Ishikawa (cell line): ENCODE measurements at regions not wholly inside any gene's neighbourhood (a gene's known extent, or its start where the extent isn't known, plus 50 kb on each side); places are given as distances from the start of the nearest gene placed in this dataset.

Source experiments
- CEBPB ChIP-seq: IDR thresholded peaks from 2 replicates; pipeline ENCODE4 v1.6.1; 2012
- CREB1 ChIP-seq: IDR thresholded peaks from 2 replicates; pipeline ENCODE4 v1.6.1; 2012; ENCODE audit warnings: low read depth
- EGR1 ChIP-seq: IDR thresholded peaks from 2 replicates; pipeline ENCODE4 v1.6.1; 2012
- EP300 ChIP-seq: IDR thresholded peaks from 2 replicates; pipeline ENCODE4 v1.6.1; 2012; ENCODE audit warnings: borderline replicate concordance
- FOXM1 ChIP-seq: IDR thresholded peaks from 2 replicates; pipeline ENCODE4 v1.6.1; 2012; ENCODE audit warnings: low read depth, borderline replicate concordance
- NFIC ChIP-seq: IDR thresholded peaks from 2 replicates; pipeline ENCODE4 v1.6.1; 2012
- RAD21 ChIP-seq: IDR thresholded peaks from 2 replicates; pipeline ENCODE4 v1.6.1; 2012; ENCODE audit warnings: low read depth
- TAF1 ChIP-seq: IDR thresholded peaks from 2 replicates; pipeline ENCODE4 v1.6.1; 2012; ENCODE audit warnings: low read depth, mild to moderate bottlenecking
- TCF12 ChIP-seq: IDR thresholded peaks from 2 replicates; pipeline ENCODE4 v1.6.1; 2012; ENCODE audit warnings: low read depth
- TEAD4 ChIP-seq: IDR thresholded peaks from 2 replicates; pipeline ENCODE4 v1.6.1; 2012
- YY1 ChIP-seq: IDR thresholded peaks from 2 replicates; pipeline ENCODE4 v1.6.1; 2012; ENCODE audit warnings: low read depth
- ZBTB7A ChIP-seq: IDR thresholded peaks from 2 replicates; pipeline ENCODE4 v1.6.1; 2012; ENCODE audit warnings: low read depth
- TF ChIP-seq, protein P1 (sequence below): IDR thresholded peaks from 2 replicates; pipeline ENCODE4 v1.6.1; 2012
- TF ChIP-seq, protein P2 (sequence below): IDR thresholded peaks from 2 replicates; pipeline ENCODE4 v1.6.1; 2012
- TF ChIP-seq, protein P3 (sequence below): IDR thresholded peaks from 2 replicates; pipeline ENCODE4 v1.6.1; 2012; ENCODE audit warnings: low read depth, mild to moderate bottlenecking

DNA sequence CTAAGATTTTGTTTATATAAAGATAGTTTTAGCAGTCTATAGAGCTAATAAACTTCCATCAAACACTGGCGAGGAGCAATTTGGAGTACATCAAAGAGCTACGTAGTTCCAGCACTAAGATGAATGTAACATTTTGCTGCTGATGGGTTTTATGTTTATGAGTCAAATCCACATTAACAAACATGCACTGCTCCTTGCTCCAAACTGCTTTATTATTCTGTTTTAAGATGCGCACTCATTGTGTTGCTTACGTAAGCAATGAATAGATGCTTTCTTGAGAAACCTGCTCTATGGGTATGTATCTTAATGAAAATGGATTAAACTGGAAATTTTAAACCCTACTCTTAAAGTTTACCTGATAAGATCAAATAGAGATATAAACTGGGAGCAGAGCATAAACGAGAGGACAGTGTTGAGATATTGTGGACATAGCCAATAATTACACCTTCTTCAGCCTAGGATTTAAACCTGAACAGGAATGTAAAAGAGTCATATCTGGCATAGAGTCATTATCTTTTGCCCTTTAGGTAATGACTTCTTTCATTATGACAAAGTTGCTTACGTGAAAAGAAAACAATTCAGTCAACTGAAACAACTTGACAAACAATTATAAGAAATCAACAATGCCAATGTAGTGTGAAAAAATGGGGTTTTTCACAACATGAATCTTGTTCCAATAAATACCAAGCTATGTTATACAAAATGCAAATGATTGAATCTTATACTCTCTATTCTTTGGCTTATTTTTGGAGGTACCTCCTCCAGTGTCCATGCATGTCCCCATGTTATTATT is 153.5 kb upstream of the MTPN start:
- no peak for TF ChIP-seq ZBTB7A
- TF ChIP-seq EP300 = no peak
- TF ChIP-seq FOXM1 = no peak
- TF ChIP-seq, protein P1, sequence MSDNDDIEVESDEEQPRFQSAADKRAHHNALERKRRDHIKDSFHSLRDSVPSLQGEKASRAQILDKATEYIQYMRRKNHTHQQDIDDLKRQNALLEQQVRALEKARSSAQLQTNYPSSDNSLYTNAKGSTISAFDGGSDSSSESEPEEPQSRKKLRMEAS = no peak
- no peak for TF ChIP-seq NFIC
- no peak for TF ChIP-seq EGR1
- no peak for TF ChIP-seq CEBPB
- no peak for TF ChIP-seq TAF1
- TF ChIP-seq TCF12 = no peak
- TF ChIP-seq, protein P2, sequence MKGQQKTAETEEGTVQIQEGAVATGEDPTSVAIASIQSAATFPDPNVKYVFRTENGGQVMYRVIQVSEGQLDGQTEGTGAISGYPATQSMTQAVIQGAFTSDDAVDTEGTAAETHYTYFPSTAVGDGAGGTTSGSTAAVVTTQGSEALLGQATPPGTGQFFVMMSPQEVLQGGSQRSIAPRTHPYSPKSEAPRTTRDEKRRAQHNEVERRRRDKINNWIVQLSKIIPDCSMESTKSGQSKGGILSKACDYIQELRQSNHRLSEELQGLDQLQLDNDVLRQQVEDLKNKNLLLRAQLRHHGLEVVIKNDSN = no peak
- TF ChIP-seq, protein P3, sequence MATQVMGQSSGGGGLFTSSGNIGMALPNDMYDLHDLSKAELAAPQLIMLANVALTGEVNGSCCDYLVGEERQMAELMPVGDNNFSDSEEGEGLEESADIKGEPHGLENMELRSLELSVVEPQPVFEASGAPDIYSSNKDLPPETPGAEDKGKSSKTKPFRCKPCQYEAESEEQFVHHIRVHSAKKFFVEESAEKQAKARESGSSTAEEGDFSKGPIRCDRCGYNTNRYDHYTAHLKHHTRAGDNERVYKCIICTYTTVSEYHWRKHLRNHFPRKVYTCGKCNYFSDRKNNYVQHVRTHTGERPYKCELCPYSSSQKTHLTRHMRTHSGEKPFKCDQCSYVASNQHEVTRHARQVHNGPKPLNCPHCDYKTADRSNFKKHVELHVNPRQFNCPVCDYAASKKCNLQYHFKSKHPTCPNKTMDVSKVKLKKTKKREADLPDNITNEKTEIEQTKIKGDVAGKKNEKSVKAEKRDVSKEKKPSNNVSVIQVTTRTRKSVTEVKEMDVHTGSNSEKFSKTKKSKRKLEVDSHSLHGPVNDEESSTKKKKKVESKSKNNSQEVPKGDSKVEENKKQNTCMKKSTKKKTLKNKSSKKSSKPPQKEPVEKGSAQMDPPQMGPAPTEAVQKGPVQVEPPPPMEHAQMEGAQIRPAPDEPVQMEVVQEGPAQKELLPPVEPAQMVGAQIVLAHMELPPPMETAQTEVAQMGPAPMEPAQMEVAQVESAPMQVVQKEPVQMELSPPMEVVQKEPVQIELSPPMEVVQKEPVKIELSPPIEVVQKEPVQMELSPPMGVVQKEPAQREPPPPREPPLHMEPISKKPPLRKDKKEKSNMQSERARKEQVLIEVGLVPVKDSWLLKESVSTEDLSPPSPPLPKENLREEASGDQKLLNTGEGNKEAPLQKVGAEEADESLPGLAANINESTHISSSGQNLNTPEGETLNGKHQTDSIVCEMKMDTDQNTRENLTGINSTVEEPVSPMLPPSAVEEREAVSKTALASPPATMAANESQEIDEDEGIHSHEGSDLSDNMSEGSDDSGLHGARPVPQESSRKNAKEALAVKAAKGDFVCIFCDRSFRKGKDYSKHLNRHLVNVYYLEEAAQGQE = no peak
- TF ChIP-seq TEAD4 = no peak
- no peak for TF ChIP-seq YY1
- no peak for TF ChIP-seq CREB1
- TF ChIP-seq RAD21 = no peak

DNA sequence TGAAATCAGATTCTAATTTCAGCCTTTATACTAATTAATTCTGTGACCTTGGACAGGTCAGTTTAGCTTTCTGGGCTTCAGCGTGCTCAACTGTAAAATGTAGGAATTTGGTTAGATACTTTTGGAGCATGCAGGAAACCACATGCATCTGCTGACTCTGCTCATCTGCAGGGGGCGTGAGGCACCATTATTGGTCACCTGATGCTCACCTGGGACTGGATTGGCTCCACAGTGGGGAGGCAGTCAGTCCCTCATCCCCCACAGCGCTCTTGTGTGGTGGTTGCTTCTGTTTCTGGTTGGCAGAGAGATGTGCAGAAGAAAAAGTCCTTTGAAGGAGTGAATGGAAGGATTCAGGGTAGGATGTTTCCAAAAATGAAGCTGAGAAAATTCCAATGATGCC is 150.9 kb upstream of the MTPN start:
- TF ChIP-seq TCF12 = no peak
- TF ChIP-seq, protein P1 = no peak
- TF ChIP-seq FOXM1 = no peak
- TF ChIP-seq RAD21 = no peak
- TF ChIP-seq CEBPB = no peak
- TF ChIP-seq, protein P2 = no peak
- TF ChIP-seq TAF1 = no peak
- TF ChIP-seq EP300 = no peak
- no peak for TF ChIP-seq EGR1
- no peak for TF ChIP-seq ZBTB7A
- TF ChIP-seq CREB1 = no peak
- no peak for TF ChIP-seq YY1
- no peak for TF ChIP-seq NFIC
- TF ChIP-seq TEAD4 = no peak
- TF ChIP-seq, protein P3 = no peak

DNA sequence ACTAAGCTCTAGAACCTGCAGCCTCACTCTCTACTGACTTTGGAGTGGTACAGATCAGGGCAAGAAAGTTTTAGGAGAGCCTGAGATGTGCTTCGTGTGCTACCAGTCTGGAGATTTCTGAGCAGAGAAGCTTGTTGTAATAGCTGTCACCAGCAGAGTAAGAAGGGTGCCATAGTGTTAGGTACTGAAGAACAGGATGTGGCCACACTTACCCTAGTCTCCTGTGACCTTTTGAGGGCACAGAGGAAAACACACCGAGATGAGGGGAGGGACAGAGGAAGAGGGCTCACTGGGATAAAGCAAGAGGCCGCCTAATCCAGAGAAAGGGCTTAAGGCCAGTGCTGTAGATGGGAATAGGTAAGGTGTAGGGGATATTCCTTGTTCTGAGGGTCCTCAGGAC is 146.2 kb upstream of the MTPN start:
- TF ChIP-seq, protein P2 = no peak
- no peak for TF ChIP-seq ZBTB7A
- no peak for TF ChIP-seq NFIC
- TF ChIP-seq, protein P1 = no peak
- TF ChIP-seq CREB1 = no peak
- TF ChIP-seq TAF1 = no peak
- no peak for TF ChIP-seq FOXM1
- TF ChIP-seq, protein P3 = no peak
- TF ChIP-seq TCF12 = no peak
- TF ChIP-seq EP300 = no peak
- TF ChIP-seq EGR1 = no peak
- TF ChIP-seq TEAD4 = no peak
- TF ChIP-seq RAD21 = no peak
- TF ChIP-seq YY1 = no peak
- no peak for TF ChIP-seq CEBPB
